ENCODE measurements at regions not wholly inside any gene's neighbourhood (a gene's known extent, or its start where the extent isn't known, plus 50 kb on each side); places are given as distances from the start of the nearest gene placed in this dataset.

DNA sequence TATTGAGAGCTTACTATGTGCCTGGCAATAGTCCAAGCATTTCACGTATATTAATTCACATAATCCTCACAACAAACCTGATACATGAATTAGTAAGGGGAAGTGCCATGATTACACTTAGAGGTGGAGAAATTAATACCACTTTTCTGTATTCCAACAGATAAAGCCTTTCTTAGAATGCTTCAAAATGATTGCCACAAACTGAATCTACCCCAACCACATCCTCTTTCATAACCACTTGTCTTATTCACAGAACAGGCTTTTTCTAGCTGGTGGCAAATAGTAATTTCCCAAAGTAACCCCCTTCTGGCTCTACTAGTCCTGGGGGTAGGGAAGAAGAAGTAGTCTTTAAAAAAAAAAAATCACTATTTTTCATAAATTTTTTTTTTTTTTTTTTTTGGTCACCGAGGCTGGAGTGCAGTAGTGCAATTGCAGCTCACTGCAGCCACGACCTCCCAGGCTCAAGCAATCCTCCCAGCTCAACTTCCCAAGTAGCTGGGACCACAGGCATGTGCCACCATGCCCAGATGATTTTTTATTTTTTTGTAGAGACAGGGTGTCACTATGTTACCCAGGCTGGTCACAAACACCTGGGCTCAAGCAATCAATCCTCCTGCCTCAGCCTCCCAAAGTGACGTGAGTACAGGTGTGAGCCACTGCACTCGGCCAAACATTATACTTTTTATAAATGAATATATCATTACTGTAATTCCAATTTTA, 59.0 kb upstream of the ARID2 start:
- DNase-seq (ENCODE audit: low read depth) = no peak

DNA sequence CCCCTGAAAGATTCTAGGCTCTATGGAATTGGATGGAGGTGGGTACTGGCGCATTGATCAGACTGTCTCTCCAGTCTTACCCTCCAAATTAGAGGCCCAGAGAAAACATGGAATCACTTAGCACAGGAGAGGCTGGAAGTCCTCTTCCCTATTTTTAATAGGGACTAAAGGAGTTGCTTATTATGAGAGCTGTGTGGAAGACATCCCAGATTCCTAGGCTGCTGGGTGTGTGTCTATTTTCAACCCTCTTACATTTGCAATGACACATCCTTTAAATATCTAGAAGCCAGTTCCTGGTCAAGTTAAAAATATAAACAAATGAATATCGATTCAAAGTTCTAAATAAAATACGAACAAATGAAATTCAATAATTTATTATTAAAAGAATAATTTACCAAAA, 58.3 kb upstream of the ARID2 start:
- no peak for DNase-seq (ENCODE audit: low read depth)

DNA sequence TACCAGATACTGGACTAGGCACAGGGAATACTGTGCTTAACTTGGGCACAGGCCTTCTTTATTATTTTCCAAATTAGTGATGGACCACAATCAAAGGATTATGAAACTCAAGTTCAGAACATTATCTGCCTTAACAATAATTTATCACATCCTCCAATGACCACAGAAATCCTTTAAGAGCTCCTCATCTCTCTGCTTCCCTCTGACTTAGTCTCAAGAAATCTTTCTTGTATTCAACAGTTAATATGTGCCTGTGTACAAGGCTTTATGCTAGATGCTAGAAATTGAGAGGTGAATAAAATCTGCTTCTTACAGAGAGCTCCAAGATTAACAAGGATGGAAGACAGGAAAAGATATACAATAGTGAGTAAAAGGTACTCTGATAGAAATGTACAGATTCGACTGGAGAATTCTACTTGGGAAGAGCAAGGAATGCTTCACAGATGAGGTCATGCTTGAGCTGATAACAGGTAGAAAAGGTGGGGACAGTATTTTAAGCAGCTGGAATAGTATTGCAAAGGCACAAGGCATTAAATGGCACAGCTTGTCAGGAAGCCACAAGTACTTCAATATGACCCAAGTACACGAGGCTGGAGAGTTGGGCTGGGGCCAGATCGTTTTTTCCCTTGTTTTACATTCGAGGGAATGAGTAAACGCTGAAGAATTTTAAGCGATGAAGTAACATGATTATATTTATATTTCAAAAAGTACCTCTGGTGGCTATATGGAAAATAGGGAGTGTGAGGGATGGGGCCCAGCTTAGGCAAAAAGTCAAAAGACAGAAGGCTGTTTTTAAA, 55.1 kb upstream of the ARID2 start:
- DNase-seq (ENCODE audit: low read depth) = no peak

DNA sequence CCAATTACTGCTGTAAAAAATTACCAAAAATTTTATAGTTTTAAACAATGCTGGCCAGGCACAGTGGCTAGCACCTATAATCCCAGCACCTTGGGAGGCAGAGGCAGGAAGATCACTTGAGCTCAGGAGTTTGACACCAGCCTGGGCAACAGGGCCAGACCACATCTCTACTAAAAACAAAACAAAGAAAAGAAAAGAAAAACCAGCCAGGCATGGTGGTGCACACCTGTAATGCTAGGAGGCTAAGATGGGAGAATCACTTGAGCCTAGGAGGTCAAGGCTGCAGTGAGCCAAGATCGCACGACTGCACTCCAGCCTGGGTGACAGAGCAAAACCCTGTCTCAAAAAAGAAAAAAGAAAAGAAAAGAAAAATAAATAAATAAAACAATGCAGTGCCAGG, 54.0 kb upstream of the ARID2 start:
- DNase-seq (ENCODE audit: low read depth) = no peak
